Ishikawa (cell line): ENCODE measurements at regions not wholly inside any gene's neighbourhood (a gene's known extent, or its start where the extent isn't known, plus 50 kb on each side); places are given as distances from the start of the nearest gene placed in this dataset.

Experiments
- FOXM1 ChIP-seq: IDR thresholded peaks from 2 replicates; pipeline ENCODE4 v1.6.1; 2012; ENCODE audit warnings: low read depth, borderline replicate concordance
- RAD21 ChIP-seq: IDR thresholded peaks from 2 replicates; pipeline ENCODE4 v1.6.1; 2012; ENCODE audit warnings: low read depth
- TAF1 ChIP-seq: IDR thresholded peaks from 2 replicates; pipeline ENCODE4 v1.6.1; 2012; ENCODE audit warnings: low read depth, mild to moderate bottlenecking
- TF ChIP-seq, protein P1 (sequence below): IDR thresholded peaks from 2 replicates; pipeline ENCODE4 v1.6.1; 2012
- TF ChIP-seq, protein P2 (sequence below): IDR thresholded peaks from 2 replicates; pipeline ENCODE4 v1.6.1; 2012; ENCODE audit warnings: low read depth, mild to moderate bottlenecking

DNA sequence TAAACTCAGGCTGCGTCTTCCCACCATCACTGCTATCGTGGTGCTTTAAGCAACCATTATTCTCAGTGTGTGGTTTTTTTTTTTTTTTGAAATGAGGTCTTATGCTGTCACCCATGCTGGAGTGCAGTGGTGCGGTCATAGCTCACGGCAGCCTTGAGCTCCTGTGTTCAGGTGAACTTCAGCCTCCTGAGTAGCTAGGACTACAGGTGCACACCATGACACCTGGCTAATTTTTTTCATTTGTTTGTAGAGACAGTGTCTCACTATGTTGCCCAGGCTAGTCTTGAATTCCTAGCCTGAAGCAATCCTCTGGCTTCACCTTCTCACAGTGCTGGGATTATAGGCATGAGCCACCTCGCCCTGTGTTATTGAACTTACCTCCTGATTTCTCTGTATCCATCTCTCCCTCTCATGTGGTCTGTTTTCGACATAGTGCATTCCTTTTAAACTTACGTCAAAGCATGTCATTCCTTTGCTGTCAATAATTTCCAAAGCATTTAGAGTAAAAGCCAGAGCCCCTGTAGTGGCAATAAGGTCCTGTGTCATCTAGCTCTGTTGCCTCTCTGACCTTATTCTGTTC is 255.5 kb downstream of the SNAPC1 start:
- no peak for TF ChIP-seq RAD21
- no peak for TF ChIP-seq FOXM1
- TF ChIP-seq, protein P1, sequence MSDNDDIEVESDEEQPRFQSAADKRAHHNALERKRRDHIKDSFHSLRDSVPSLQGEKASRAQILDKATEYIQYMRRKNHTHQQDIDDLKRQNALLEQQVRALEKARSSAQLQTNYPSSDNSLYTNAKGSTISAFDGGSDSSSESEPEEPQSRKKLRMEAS: no peak
- TF ChIP-seq, protein P2, sequence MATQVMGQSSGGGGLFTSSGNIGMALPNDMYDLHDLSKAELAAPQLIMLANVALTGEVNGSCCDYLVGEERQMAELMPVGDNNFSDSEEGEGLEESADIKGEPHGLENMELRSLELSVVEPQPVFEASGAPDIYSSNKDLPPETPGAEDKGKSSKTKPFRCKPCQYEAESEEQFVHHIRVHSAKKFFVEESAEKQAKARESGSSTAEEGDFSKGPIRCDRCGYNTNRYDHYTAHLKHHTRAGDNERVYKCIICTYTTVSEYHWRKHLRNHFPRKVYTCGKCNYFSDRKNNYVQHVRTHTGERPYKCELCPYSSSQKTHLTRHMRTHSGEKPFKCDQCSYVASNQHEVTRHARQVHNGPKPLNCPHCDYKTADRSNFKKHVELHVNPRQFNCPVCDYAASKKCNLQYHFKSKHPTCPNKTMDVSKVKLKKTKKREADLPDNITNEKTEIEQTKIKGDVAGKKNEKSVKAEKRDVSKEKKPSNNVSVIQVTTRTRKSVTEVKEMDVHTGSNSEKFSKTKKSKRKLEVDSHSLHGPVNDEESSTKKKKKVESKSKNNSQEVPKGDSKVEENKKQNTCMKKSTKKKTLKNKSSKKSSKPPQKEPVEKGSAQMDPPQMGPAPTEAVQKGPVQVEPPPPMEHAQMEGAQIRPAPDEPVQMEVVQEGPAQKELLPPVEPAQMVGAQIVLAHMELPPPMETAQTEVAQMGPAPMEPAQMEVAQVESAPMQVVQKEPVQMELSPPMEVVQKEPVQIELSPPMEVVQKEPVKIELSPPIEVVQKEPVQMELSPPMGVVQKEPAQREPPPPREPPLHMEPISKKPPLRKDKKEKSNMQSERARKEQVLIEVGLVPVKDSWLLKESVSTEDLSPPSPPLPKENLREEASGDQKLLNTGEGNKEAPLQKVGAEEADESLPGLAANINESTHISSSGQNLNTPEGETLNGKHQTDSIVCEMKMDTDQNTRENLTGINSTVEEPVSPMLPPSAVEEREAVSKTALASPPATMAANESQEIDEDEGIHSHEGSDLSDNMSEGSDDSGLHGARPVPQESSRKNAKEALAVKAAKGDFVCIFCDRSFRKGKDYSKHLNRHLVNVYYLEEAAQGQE: no peak
- TF ChIP-seq TAF1: no peak
